K562 (cell line): ENCODE measurements at regions not wholly inside any gene's neighbourhood (a gene's known extent, or its start where the extent isn't known, plus 50 kb on each side); places are given as distances from the start of the nearest gene placed in this dataset.

ENCODE experiments used
- ELF4 ChIP-seq: fragments of 450-650 bp; formaldehyde crosslinking; IDR thresholded peaks from 2 replicates; pipeline ENCODE4 v1.4.0; 2022; ENCODE audit warnings: missing genetic modification characterization
- RFX1 ChIP-seq: fragments of 450-650 bp; IDR thresholded peaks from 2 replicates; pipeline ENCODE4 v1.6.1; 2016; ENCODE audit warnings: mild to moderate bottlenecking, moderate library complexity
- TF ChIP-seq, protein P1 (sequence below): fragments of 450-650 bp; IDR thresholded peaks from one replicate; pipeline ENCODE4 v1.6.1; 2018; ENCODE audit warnings: mild to moderate bottlenecking, moderate library complexity; ENCODE audit not compliant: partially characterized antibody
- TF ChIP-seq, protein P2 (sequence below): conservative IDR thresholded peaks from 2 replicates; pipeline ENCODE4 v1.6.1; 2011; ENCODE audit warnings: low read depth, mild to moderate bottlenecking, low read length; ENCODE audit not compliant: control insufficient read depth
- TF ChIP-seq, protein P3 (sequence below), 3 experiments: fragments of 200-800 bp in 1 of 3; sonication (Bioruptor generic) in 1 of 3; sonication (generic) in 1 of 3; formaldehyde crosslinking in 1 of 3; IDR thresholded peaks; 2 replicates each; pipeline versions ENCODE4 v1.6.1 to v1.8.0; 2016 to 2022; ENCODE audit warnings: mild to moderate bottlenecking in 2 of 3, missing compliant biosample characterization in 2 of 3, missing genetic modification characterization in 2 of 3, missing genetic modification reagents in 1 of 3

DNA sequence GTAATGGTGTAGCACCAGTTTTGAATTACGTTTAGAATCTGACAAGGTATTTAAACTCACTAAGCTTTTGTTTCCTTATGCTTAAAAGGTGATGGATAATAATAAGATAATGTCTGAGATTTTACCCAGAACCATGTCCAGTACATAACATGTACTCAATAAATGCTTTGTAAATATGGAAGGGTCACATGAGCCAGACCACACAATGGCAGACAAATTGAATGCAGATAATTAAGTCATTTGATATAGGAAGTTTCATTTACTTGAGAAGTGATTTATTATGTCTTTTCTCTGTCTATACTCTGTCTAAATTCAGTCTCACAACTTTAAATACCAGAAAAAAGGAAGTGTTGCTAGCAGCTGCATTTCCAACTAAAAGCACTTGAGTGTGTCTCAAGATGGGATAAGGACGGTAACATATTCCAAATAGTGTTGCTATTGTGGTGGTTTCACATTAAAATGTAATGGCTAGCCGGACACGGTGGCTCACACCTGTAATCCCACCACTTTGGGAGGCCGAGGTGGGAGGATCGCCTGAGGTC lies 52.5 kb upstream of the DHX40 start (continued):
- TF ChIP-seq, protein P1, sequence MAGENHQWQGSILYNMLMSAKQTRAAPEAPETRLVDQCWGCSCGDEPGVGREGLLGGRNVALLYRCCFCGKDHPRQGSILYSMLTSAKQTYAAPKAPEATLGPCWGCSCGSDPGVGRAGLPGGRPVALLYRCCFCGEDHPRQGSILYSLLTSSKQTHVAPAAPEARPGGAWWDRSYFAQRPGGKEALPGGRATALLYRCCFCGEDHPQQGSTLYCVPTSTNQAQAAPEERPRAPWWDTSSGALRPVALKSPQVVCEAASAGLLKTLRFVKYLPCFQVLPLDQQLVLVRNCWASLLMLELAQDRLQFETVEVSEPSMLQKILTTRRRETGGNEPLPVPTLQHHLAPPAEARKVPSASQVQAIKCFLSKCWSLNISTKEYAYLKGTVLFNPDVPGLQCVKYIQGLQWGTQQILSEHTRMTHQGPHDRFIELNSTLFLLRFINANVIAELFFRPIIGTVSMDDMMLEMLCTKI = no peak
- no peak for TF ChIP-seq ELF4 (CRISPR knock-in tag)
- TF ChIP-seq RFX1 = no peak
- TF ChIP-seq, protein P2, sequence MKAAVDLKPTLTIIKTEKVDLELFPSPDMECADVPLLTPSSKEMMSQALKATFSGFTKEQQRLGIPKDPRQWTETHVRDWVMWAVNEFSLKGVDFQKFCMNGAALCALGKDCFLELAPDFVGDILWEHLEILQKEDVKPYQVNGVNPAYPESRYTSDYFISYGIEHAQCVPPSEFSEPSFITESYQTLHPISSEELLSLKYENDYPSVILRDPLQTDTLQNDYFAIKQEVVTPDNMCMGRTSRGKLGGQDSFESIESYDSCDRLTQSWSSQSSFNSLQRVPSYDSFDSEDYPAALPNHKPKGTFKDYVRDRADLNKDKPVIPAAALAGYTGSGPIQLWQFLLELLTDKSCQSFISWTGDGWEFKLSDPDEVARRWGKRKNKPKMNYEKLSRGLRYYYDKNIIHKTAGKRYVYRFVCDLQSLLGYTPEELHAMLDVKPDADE = no peak
- TF ChIP-seq, protein P3, sequence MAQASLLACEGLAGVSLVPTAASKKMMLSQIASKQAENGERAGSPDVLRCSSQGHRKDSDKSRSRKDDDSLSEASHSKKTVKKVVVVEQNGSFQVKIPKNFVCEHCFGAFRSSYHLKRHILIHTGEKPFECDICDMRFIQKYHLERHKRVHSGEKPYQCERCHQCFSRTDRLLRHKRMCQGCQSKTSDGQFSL (CRISPR knock-in tag; IDR thresholded peaks at IDR 0.05) = no peak
- TF ChIP-seq, protein P3 (tag; IDR thresholded peaks at IDR 0.05) = no peak
